Ureter (tissue), 1 donor: ENCODE measurements at regions not wholly inside any gene's neighbourhood (a gene's known extent, or its start where the extent isn't known, plus 50 kb on each side); places are given as distances from the start of the nearest gene placed in this dataset.

Source experiments
- DNase-seq: peaks from one replicate; pipeline ENCODE4 v3.0.0-alpha.2; 2020; ENCODE audit warnings: low spot score
- donor health status: DM: yes; HTN: yes; CAD: no.

DNA sequence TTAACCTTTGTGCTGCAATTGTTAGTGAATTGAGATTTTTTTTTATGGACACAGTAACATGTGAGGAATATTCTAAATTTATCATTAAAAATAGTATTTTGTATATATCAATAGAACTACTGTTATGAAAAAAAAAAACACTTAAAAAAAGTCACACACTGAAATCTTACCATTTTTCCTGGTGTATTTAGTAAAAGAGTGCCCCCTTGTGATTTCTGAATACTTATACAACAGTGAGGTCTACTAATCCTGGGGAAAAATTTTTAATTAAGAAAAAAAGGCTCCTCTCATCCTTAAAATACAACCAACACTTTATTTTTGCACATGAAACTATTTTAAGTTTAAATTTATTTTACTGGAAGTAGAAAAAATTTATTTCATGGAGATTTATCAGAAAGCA lies 56.4 kb upstream of the SPOCK3 start:
- DNase-seq: no peak

DNA sequence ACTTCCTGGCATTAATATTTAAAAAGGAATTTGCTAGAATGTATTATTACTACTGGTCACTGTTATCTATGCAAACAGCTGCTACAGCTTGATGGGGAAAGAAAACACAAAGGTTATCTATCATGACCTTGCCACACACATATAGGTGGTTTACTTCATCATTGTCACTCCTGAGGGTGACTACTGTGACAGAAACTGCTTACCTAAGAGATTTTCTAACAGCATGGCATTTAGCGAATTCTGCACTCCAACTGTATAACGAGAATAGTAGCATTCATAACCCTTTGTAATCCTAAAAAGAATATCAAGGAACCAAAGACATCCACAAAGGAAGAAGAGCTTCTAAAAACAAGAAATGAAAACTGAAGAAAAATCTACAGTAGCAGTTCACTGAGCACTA lies 74.6 kb upstream of the SPOCK3 start:
- no peak for DNase-seq

DNA sequence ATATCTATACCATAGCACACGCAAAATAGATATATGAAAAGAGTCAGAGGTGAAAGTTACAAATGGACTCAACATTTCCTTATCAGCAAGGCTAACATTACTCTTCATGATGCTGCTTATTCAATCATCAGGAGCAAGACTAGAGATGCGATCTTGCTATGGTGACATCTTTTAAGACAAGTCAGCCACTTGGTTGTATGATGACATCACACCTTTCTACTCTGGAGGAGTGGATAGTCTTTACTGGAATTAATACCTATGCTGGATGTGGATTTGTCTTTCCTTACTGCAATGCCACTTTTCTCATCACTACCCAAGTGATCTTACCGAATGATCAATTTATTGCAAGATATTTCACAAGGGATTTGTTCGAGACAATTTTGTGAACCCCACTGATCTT lies 87.0 kb upstream of the SPOCK3 start:
- no peak for DNase-seq

GRCh38 chr4:167339781-167340180 lies 105.5 kb upstream of the SPOCK3 start:
- DNase-seq: no peak

DNA sequence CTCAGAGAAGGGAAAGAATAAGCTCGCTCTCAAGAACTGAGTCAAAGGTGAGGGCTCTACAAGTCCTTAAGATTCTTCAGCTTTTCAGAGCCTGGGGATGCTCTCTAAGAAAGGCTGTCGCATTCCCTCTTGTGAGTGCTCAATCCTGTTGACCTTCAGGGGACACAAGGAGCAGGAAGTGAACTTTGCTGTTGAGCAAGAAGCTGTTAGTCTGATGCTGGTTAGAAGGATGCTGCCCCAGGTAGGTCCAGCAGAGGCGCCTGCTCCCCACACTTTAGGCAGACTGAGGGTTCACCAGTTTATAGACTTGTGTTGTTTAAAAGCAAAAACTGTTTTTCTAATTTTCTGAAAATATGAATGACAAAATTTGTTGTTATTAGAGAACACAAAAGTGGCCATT lies 125.4 kb upstream of the SPOCK3 start:
- no peak for DNase-seq

DNA sequence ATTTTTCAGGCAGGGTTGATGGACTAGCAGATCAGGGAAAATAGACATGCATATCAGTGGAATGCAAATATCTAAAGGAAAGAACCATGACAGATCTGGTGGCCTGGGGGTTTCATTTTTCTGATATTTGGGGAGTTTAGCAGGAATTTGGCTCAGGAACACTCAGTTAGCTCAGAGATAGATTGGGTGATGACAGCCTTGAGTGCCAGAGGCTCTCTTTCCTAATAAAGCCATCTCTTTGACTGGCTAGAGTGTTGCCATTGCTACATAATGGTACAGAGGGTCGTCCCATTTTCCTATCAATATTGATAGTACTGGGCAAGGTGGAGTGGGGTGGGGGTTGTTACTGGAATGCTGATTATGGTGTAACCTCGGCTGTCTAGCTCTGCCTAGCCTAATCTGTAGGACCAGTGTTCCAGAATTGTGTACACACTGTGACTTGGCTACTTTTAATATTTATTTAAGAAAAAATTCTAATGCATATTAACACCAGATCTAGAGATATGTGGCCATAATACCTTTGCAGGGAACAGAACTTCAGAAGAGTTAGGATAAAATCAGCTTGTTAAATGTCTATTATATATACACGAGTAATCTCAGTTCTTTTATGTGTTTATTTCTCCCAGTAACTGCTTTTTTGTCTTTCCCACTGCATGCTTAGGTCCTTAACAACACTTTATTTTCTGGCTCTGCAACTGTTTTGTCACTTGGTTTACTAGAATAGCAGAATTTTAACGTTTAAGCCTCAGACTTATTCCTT lies 145.0 kb upstream of the SPOCK3 start:
- no peak for DNase-seq

DNA sequence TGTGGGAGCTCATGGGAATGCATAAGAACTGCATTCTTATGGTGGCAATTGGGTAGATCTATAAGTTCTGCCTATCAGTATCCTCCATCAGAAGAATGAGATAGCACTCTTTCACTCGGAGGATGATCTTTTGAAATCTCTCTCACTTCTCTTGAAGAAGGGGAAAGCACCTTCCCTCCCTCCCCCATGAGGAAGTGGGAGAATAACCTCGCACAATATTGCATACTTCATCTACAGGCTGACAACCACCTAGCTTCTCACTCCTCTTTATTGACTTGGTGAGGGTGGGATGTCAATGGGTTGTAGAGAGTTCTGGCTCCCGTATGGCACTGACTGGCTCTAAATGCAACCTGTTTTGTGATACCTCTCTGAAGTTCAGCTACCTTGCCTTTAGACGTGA lies 146.7 kb upstream of the SPOCK3 start:
- DNase-seq: no peak

DNA sequence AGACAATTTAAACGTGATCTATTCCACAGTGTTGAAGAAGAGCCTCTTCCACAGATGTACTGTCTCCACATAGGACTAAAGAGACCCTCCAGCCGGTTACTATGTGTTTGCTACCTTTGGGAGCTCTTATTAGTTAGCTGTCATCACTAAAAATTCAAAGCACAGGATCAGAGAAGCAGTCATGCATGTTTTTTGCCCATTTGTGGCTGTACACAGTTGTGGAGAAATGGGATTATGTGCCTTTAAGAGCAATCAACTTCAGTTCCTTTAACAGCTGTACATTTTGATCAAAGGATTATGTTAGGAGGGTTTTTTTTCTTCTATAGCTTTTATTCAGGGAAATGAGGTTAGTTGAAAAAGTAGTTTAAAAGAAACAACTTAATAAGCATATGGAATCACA lies 149.0 kb upstream of the SPOCK3 start:
- no peak for DNase-seq

- DNase-seq: no peak
Observed at GRCh38 chr4:167397586-167397985, 163.3 kb upstream of the SPOCK3 start.

GRCh38 chr4:167399201-167399600 lies 164.9 kb upstream of the SPOCK3 start:
- no peak for DNase-seq

- no peak for DNase-seq
Observed at GRCh38 chr4:167406181-167406580, 171.9 kb upstream of the SPOCK3 start.

DNA sequence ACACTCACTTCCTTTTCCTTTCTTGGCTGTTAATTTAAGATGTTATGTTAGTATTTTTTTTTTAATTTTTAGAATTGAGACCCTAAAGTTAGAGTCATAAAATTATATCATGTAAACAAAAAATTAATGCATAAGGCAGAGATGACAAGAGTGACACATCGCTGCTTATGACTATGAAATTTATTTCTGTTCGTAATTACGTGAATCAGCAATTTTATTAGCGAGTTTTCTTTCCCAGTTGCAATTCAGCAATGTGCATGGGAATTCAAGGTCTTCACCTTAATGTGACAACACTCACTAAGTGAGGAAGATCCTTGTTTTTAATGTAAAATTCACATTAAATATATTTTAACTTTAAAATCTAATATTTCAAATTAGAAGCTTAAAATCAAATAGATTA lies 181.2 kb upstream of the SPOCK3 start:
- no peak for DNase-seq

DNA sequence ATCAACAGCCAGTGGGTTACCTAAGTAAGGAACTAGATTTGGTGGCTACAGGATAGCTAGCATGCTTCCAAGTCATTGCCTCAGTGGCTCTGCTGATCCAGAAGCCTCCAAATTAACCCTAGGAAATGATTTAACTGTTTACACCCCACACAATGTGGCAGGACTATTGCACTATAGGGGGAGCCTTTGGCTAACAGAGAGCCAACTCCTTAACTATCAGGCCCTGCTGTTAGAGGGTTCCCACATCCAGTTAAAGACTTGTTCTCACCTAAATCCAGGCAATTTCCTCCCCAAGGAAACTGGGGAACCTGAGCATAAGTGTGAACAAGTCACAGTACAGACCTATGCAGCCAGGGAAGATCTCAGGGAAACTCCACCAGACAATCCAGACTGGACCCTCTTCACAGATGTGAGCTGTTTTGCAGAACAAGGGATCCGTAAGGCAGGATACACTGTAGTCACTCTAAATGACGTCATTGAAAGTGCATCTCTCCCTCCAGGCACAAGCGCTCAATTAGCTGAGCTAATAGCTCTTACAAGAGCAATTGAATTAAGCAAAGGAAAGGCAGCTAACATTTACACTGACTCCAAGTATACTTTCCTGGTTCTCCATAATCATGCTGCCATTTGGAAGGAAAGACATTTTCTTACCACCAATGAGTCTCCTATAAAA lies 185.3 kb upstream of the SPOCK3 start:
- DNase-seq: no peak

- no peak for DNase-seq
Observed at GRCh38 chr4:167421201-167421600, 186.9 kb upstream of the SPOCK3 start.

DNA sequence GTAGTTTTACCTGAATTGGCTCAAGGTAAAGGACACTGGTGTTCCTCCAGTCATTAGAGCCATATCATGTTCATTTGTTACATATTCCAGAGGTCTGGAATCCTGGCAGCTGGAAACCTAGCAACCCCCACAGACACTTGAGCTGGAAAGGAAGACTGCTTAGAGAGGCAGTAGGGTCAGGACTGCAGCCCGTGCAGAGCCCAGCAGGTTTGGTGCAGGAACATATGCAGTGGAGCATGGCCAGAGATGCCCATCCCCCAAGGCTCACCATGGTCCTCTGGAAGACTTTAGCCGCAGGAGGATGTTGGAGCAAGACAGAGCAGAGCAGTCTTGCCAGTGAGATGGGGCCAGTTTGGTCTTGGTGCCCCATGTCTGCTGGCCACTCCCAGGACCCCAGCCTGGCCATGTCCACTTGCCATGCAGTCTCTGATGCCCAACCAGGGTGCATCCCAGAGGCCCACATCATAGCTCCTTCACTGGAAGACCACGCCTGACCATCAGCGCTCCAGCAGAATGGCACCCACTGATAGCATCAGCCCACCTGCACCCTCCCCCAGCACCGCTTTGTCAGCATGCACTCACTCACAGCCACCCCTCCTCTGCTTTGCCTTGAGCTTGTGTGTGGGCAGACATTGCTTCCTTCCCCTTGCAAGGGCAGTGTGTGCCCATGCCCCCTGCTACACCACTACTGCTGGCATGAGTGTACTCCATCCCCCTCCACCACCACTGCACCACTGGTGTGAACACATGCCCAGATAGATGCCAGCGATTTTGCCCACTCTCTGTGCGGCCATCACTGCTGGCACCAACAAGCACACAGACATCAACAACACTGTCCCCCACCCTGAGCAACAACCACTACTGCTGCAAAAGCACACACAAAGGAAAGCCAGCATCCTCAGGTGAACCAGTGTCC lies 190.3 kb upstream of the SPOCK3 start:
- no peak for DNase-seq

- no peak for DNase-seq
Observed at GRCh38 chr4:167428156-167428555, 193.9 kb upstream of the SPOCK3 start.

- no peak for DNase-seq
Observed at GRCh38 chr4:167431371-167431770, 197.1 kb upstream of the SPOCK3 start.

DNA sequence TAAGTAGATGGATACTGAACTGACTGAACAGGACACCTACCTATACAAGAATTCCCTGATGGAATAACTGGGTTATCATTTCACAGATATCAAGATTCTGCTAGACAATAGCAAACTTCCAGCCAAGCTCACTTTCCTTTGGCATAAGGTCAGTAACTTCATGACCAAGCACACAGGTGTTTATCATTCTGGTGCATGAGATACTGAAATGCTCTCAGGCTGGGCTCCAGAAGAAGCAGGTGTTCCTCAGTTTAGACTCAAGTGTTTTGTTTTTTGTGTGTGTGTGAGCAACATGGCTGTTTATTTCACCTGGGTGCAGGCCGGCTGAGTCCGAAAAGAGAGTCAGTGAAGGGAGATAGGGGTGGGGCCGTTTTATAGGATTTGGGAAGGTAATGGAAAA lies 201.5 kb upstream of the SPOCK3 start:
- no peak for DNase-seq

DNA sequence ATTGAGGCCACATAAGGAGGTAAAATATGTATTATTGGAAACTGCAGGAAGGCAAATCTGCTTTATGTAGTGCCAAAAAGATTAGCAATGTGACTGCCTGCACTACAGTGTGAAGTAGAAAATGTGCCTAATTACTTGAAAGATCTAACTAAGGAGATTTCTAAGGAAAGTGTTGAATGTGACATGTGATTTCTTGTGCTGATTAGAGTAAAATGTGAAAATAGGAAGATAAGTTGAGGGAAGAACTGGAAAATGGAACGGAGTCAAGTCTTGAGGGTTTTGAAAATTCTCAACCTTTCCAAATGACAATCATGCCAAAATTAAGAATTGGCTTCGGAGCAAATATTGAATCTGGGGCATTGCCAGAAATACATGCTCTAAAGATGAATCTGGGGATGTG lies 209.5 kb upstream of the SPOCK3 start:
- DNase-seq: no peak

DNA sequence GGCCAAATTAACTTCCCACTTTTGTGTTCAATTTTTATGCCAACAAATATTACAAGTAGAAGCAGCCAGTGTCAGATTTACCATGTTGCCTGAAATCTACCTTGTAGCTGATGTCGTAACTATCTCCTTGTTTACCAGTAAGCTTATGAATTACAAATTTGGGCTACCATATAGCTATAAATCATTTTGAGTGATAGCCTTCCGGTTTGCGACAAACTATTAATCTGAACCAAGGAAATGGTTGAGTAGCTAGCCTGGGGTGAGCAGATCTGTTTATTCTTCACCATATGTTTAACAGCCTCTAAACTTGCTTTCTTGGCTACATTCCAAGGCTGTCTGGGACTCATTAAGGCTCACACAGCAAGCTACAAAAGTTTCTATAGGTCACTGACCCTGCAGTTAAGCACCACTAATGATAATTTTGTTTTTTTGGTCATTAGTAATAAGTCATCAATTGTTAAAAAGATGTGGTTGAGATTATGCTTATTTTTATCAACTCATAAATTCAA lies 218.7 kb upstream of the SPOCK3 start:
- DNase-seq: no peak

- DNase-seq: no peak
Observed at GRCh38 chr4:167456619-167457018, 222.3 kb upstream of the SPOCK3 start.

GRCh38 chr4:167469436-167469835 lies 235.1 kb upstream of the SPOCK3 start:
- DNase-seq: no peak
